GM18519 (cell line): ENCODE measurements at regions not wholly inside any gene's neighbourhood (a gene's known extent, or its start where the extent isn't known, plus 50 kb on each side); places are given as distances from the start of the nearest gene placed in this dataset.

Experiments used
- ATAC-seq: cut with Tn5 transposase; IDR thresholded peaks from one replicate; pipeline ENCODE4 v1.9.1; 2021; ENCODE audit warnings: mild to moderate bottlenecking, moderate library complexity; ENCODE audit not compliant: unreplicated experiment, low FRiP score

DNA sequence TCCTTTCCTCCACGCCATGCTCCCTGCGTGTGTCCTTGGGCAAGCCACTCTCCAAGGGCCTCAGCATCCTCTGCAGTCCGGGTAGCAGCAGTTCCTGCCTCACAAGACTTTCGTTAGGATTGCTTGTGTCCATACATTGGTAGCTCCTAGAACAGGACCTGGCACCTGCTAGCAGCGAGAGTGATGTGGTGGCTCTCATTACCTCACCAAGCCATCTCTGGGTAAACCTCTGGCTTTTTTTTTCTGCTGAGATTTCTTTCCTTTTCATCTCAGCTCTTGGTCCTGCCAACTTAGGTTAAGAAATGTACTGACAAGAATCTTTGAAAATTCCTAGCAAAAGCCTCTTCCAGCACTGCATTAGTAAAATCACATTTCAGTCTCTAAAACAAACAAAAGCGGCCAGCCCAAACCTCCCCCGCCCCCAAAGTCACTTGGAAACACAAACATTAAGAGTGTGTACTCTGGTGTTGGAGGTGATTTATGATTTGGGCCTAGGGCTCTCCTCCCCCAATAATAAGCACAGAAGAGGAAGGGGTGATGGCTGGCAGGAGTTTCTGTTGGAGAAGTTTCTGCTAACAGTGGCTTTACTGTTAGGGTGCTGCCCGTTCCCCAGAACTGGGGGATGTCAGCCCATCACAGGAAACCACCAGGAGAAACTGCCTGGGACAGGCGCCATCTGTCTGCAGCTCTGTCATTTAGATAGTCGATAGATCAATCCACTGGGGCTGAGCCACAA is 199.2 kb downstream of the CD83 start:
- ATAC-seq: no peak

DNA sequence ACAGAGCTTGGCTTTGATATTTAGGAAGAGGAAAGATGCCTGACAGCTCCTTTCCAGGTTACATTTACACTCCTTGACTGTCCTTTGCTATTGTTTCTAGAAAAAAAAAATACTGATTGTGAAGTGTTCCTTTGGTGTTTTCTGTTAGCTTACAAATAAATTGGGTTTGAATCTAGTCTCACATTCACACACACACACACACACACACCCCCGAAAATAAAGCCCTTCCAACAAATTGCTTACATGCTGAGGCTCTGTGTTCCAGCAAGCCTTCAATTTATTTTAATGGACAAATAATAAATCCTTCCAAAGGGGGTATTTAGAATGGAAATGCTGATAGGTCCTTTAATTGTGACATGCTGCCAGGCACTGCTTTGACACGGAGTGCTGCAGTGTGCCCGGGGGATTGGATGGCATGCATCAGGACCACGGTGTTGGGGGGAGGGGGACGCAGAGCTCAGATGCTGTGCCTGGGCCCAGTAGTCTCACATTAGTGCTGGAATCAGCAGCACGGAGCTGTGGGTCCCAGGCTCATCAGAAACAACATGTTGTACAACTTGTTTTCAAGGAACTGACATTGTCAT is 199.9 kb downstream of the CD83 start:
- ATAC-seq: no peak

DNA sequence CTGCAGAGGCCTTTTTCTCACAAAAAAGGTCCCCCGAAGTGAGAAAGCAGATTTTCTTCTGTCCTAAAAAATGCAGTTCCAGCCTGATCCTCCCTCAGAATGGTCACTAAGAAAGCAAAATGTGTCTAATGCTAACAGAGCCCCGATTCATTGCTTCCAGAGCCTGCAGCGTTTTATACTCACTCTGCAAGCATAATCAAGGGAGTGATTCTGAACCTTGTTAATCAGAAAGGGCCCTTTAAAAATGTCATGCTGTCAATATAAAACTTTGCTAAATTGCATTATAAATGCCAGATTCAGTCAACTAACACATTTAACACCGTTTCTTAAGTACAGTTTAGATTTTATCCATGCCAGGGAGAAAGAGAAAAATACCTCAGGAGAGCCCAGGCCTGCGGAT is 202.8 kb downstream of the CD83 start:
- ATAC-seq: no peak

DNA sequence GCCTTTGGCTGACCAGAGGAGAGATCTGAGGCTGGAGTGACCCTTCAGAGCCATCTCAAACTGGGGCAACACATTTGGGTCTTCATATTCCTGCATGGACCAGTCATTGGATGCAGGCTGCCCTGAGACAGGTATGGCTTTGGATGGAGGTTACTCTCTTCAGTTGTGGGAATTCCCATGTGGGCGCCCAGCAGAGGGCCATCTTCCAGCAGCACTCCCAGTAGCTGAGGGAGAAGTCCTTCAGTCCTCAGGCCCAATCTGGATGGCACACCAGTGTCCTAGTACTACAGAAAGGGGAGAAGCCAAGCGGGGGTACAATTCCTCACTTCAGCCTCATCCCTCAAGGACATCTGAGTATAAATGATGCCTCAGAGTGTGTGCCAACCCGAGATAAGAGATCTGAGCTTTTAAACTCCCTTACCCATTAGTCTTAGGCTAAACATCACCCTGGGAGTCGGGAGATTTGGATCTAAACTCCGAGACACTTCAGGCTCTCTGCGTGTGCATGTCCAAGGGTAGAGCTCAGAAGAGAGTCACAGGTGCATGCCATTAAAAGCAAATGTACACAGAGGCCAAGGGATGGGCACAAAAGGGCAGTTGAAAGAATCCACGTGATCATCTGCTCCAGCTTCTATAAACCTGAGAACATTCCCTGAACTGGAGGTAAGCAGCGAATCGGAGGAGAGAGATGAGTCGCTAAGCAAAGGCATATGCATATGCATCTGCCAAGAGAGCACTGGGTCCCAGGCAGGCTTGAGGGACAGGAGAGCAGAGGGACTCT is 204.6 kb downstream of the CD83 start:
- ATAC-seq: no peak

DNA sequence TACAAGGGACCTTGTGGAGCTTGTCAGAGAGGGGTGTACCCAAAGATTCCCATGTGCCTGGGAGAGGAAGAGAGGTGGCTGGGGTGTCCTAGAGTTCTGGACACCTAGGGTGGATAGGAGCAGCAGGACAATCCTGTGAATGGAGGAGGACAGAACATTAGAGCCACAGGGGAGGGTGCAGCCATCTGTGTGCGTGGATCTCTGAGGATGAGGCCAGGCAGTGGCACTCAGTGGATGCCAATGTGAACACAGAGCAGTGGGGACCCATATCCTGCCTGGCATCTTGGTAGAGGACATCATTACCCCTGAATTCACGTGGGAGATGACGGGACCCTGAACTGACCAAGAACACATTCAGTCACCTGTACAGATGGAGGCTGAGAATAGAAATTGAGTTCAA is 205.3 kb downstream of the CD83 start:
- no peak for ATAC-seq

DNA sequence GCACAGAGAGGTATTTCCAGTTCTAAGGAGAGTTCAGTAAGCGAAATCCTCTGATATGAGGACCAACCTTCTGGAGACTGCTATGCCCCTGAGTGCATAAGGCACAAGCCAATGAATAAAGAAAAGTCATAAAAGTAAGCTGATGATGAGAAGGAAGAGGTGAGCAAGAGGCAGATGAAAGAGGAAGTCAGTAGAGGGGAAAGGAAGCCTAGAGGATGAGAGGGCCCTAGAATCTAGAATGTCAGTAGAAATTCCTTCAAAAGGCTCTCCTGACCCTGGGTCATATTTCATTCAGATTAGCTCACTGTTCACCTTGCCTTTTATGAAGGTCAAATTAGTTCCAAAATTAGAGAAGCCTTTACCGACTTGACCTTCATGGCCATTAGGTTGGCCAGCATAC is 209.2 kb downstream of the CD83 start:
- ATAC-seq: no peak

DNA sequence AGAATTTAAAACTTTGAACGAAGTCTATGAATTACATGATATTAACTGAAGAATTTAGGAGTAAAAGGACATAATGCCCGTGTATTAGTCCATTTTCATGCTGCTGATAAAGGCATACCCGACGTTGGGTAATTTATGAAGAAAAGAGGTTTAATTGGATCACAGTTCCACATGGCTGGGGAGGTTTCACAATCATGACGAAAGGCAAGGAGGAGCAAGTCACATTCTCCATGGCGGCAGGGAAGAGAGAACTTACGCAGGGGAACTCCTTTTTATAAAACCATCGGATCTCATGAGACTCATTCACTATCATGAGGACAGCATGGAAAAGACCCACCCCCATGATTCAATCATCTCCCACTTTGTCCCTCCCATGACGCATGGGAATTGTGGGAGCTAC is 210.6 kb downstream of the CD83 start:
- no peak for ATAC-seq

DNA sequence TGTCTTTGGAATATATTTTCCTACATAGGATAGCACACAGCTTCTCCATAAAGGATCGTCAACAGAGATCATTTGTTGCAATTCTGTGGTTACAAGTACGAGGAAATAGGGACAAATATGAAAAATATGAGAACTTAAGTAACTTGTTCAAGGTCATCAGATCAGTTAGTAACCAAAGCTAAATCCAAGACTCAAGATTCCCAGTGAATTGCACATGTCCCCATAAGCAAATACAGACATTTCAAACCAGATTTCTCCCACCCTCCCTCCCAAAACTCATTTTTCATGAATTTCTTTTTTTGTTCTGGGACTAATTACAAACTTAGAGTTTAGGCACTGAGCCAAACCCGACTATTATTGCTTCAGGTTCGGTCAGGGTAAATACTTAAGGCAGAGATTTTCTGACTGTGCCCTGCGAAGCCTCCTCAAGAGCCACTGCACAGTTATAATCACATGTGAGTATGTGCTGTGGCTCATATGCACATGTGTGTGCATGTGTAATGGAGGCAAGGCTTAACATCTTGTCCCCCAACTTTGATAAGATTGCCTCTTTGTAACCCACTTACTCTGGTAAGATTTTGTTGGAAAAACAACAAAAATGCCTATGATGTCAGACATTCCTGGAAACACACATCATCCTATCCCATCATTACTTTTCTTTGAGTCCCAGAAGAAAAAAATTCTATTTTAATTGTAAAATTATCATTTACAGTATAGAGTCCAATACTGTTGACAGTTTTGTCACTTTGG is 216.2 kb downstream of the CD83 start:
- ATAC-seq: no peak

DNA sequence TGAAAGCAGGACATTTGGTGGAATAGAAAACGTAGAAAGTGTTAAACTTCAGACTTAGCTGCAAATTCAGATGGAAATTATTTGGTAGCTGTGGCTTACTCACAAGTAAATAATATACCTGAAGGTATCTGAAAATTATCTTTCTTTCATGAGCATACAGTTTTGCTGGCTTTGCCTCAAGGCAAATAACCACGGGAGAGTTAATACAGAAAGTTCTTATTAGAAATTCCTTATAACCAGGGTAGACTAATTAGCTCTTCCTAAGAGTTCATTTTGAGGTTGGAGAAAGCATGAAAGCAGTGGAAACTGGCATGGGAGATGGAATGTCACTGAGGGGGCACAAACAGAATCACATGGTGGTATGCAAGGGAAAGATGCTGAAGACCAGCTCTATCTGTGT is 217.5 kb downstream of the CD83 start:
- ATAC-seq: no peak

DNA sequence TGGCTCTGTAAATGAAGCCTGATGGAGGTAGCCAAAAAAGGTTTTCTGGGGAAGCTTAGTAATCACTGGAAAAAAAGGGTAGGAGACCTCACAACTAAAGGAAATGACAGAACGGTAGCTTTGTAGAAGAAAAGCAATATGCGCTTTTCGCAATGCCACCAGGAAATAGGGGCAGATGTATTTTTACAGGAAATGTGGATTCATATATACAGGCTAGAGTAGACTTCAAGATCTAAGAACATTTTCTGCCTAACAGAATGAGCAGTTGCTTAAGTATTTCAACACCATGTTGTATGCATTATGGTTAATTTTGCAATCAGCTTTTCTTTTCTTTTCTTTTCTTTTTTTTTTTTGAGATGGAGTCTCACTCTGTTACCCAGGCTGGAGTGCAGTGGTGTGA is 219.6 kb downstream of the CD83 start:
- ATAC-seq: no peak

DNA sequence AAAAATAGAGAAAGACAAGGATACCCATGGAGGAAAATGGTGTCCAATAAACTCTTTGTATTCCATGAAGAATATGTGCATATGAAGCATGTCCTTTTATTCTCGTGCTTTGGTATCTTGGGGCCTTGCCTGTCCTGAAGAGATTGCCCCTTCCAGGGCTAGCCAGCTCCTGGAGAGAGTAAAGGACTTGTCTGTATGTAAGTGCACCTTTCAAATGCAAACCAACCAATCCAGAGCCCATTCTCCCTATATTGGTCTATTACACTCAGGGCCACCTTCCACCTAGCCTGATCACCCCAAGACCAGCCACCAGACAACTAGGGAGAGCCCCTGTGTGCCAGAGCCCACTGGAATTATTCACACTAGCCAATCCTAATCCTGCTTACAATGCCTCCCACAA is 221.6 kb downstream of the CD83 start:
- no peak for ATAC-seq

DNA sequence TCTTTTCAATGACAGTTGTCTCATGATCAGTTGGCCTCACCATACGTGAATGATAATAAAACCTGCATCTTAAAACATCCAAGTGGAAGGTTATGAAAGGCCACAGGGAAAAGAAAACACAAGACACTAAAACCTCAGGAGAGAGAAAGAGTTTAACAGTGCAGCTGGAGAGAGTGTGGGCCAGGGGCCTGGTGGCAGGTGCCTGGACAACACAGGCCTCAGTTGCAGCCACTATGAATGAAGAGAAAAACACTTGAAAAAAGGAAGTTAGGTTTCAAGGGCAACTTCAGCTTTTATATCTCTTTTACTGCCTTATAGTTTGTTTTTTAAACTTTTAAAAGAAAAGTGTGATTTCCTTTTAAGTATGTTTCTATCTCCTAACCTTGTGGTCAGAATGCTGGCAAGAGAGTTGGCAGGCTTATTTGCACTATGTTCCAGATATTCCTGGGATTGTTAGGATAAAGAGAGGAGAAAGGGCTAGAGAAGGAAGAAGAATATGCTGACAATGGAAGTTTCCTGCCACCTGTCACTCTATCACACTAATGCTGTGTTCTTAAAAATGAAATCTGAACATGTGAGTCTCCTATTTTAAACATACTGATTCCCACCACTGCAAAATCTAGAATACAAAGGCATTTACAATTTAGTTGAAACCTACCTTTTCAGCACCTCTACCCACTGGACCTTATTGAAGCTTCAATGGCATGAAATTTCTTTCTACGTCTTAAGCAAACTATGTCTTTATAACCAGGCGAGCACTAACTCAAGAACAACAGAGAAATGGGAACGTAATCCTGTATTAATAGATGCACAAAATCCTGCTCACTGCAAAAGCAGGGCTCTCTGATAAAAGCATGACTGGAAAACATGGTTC is 222.4 kb downstream of the CD83 start:
- no peak for ATAC-seq

DNA sequence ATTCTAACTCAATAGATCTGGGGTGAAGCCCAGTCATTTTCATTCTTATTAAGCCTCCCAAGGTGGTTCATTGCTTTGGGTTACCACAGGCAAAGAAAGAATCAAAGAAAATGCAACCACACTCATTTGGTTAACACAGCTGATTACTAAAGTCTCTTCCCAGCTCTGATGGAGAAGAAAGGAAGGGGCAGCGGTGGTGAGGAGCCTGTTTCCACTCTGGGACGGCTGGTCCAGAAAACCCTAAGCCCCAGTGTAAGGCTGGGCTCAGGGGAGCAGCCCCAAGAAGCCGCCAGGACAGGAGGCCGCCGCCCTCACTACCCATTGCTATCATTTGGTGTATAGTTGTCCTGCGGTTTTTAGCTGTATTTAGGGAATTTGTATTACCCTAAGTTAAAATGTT is 226.9 kb downstream of the CD83 start:
- ATAC-seq: no peak

DNA sequence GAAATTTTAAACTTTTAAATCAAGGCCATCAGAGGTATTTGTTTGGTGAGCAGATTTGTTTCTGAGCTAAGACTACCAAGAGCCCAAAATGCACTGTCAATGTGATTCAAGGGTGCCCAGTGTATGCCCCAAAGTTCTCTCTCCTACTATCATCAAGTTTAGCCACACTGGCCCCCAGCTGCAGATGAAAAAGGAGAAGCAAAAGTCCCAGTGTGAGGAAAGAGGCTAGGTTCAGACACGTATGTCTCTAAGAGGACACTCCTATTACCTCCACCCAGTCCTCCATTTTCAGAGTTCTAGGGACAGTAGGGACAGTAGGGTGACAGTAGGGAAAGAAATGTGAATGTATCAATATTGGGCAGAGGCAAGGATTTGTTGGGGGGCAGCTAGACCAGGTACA is 230.8 kb downstream of the CD83 start:
- ATAC-seq: no peak

DNA sequence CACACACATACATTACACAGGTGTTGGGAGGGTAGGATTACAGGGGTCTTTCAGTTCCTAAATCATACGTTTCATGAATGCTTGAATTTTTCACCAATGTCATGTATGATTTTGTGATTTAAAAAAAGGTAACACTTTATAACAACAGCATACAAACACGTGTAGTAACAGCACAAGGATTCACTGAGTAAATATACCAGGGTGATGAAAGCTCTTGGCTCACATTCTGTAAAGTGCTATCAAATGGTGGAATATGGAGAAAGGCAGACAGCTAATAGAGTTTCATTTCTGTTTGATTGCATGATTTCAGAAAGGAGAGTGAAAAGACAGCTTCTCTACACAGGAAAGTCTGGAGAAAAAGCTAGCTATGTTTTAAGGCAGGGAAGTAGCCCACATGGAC is 231.9 kb downstream of the CD83 start:
- no peak for ATAC-seq

DNA sequence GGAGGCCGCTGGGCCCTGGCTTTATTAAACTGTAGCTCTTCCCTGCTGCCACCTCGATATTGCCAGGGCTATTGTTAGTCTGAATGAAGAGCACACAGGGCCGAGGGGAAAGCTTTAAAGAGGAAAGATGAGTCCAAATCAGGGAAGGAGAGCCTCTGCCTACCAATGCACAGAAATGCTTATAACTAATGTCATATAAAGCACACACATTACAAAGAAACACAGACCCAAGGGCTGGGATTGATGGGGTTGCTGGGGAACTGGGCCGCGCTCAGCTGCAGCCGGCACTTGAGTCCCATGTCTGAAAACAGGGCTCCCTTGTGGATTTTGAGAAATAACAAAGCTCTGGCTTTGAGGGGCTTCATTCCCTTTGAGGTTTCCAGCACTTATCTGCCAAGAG is 232.6 kb downstream of the CD83 start:
- no peak for ATAC-seq

DNA sequence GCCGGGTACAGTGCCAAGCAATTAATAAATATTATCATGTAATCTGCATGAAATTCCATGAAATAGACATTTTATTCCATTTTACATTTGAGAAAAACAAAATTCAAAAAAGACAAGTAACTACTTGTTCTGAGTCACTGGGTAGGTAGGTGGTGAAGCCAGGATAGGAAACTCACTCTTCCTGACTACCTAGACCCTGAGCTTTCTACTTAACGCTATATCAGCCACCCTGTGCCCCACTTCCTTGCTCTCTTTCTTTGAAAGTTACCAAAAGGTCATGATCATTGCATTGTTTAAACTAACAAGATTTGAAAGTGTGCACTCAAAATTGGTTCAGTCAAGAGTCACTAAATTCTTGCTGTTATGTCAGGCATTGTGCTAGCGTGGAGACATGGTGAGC is 235.7 kb downstream of the CD83 start:
- ATAC-seq: no peak

DNA sequence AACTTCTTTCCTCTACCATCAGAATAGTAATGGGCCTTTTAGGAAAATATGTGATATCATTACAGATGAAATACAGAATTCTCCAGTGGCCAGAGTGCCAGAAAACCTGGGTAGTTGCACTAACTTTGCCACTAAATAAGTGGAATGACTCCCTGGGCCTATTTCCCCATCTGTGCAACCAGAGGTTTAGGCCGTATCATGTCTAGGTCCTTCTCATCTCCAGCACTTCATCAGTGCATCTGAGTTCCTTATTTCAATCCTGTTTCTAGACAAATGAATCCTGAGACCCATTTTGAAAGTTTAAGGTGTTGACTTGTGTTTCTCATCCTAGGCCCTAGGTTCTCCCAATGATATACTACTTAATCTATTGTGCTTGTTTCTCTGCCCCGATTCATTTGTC is 236.2 kb downstream of the CD83 start:
- no peak for ATAC-seq

DNA sequence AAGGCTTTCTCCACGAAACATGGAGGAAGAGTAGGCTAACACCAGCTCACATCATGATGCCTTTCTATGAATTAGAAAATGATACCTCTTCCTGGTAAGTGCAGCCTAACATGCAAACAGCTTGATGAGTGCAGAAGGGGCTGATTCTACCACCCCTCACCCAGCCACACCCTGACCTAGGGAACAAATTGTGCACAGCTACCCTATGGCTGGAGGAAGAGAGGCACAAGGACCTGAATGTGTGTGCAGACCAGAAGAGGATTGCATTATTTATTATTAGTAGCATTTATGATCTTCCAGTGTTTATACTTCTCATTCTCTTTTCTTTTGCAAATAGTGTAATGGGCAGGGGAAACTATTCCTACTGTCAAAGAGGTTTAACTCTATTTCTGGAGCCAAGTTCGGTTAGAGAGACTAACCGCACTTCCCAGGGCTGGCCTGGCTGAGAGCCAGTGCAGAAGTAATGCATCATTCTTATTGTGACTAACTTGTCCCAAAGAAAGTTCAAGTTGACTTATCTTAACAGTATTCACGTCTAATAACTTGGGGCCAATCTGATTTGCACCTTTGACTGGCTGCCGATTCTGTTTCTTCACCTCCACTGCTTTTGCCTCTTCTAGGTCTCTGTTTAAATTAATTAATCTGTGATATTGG is 237.5 kb downstream of the CD83 start:
- no peak for ATAC-seq

DNA sequence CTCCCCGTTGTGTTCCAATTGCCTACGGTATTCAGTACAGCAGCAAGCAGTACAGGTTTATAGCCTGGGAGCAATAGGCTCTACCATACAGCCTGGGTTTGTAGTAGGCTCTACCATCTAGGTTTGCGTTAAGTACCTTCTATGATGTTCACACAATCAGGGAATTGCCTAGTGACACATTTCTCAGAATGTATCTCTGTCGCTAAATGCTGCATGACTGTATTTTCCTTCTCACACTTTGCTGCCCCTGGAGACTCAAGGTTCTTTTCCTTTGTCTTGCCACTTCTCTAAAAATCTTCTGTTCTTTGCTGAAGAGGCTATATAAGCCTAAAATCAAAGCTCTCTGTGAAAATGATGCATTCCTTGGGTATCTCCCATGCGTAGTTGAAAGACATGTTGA is 241.9 kb downstream of the CD83 start:
- no peak for ATAC-seq
